ENCODE measurements at regions not wholly inside any gene's neighbourhood (a gene's known extent, or its start where the extent isn't known, plus 50 kb on each side); places are given as distances from the start of the nearest gene placed in this dataset.

GRCh38 chr5:120999550-120999949 is 535.5 kb downstream of the PRR16 start:
- H3K4me1 Mint-ChIP-seq (ENCODE audit: low read depth): no peaks in the 10 kb centered on the region
- H3K27ac Mint-ChIP-seq: no peak overlapping the region
- H3K9me3 Mint-ChIP-seq (ENCODE audit: low read depth): no peaks in the 10 kb centered on the region
- H3K36me3 Mint-ChIP-seq (ENCODE audit: insufficient read depth): no peaks in the 10 kb centered on the region
- H3K4me3 Mint-ChIP-seq (ENCODE audit: low read depth): no peak overlapping the region
- no peak for DNase-seq (ENCODE audit: low spot score, unreplicated experiment)
- no peaks in the 10 kb centered on the region for H3K27me3 Mint-ChIP-seq
- TF ChIP-seq CTCF (IDR thresholded peaks at IDR 0.05; ENCODE audit: unreplicated experiment): no peak

GRCh38 chr5:121006217-121006616 is 542.1 kb downstream of the PRR16 start:
- Mint-ChIP-seq H3K36me3 (ENCODE audit: insufficient read depth) (no peaks in the 10 kb centered on the region), H3K27me3 (no peaks in the 10 kb centered on the region), H3K4me3 (ENCODE audit: low read depth) (no peak overlapping the region), H3K9me3 (ENCODE audit: low read depth) (no peaks in the 10 kb centered on the region), H3K4me1 (ENCODE audit: low read depth) (peaks cover 9% of the 10 kb centered on the region), H3K27ac (no peak overlapping the region)
- TF ChIP-seq CTCF (IDR thresholded peaks at IDR 0.05; ENCODE audit: unreplicated experiment): no peak
- no peak for DNase-seq (ENCODE audit: low spot score, unreplicated experiment)

GRCh38 chr5:121008041-121008440 is 543.9 kb downstream of the PRR16 start:
- no peaks in the 10 kb centered on the region for H3K36me3 Mint-ChIP-seq (ENCODE audit: insufficient read depth)
- no peaks in the 10 kb centered on the region for H3K27me3 Mint-ChIP-seq
- H3K4me1 Mint-ChIP-seq (ENCODE audit: low read depth): peaks cover 9% of the 10 kb centered on the region
- DNase-seq (ENCODE audit: low spot score, unreplicated experiment): no peak
- no peak overlapping the region for H3K4me3 Mint-ChIP-seq (ENCODE audit: low read depth)
- no peaks in the 10 kb centered on the region for H3K9me3 Mint-ChIP-seq (ENCODE audit: low read depth)
- TF ChIP-seq CTCF (IDR thresholded peaks at IDR 0.05; ENCODE audit: unreplicated experiment): no peak
- H3K27ac Mint-ChIP-seq: no peak overlapping the region

- Mint-ChIP-seq H3K9me3 (ENCODE audit: low read depth) (no peaks in the 10 kb centered on the region), H3K27me3 (no peaks in the 10 kb centered on the region), H3K4me3 (ENCODE audit: low read depth) (no peak overlapping the region), H3K4me1 (ENCODE audit: low read depth) (peaks cover 9% of the 10 kb centered on the region), H3K36me3 (ENCODE audit: insufficient read depth) (no peaks in the 10 kb centered on the region), H3K27ac (no peak overlapping the region)
- TF ChIP-seq CTCF (IDR thresholded peaks at IDR 0.05; ENCODE audit: unreplicated experiment): no peak
- DNase-seq (ENCODE audit: low spot score, unreplicated experiment): no peak
These were observed 545.0 kb downstream of the PRR16 start for GRCh38 chr5:121009058-121009457.

GRCh38 chr5:121018004-121018403 is 553.9 kb downstream of the PRR16 start:
- no peaks in the 10 kb centered on the region for H3K36me3 Mint-ChIP-seq (ENCODE audit: insufficient read depth)
- H3K27ac Mint-ChIP-seq: no peak overlapping the region
- peaks cover 12% of the 10 kb centered on the region for H3K4me1 Mint-ChIP-seq (ENCODE audit: low read depth)
- TF ChIP-seq CTCF (IDR thresholded peaks at IDR 0.05; ENCODE audit: unreplicated experiment): no peak
- no peaks in the 10 kb centered on the region for H3K9me3 Mint-ChIP-seq (ENCODE audit: low read depth)
- H3K4me3 Mint-ChIP-seq (ENCODE audit: low read depth): no peak overlapping the region
- no peak for DNase-seq (ENCODE audit: low spot score, unreplicated experiment)
- no peaks in the 10 kb centered on the region for H3K27me3 Mint-ChIP-seq

Measured in progenitor cell of endocrine pancreas (in vitro differentiated cells).